ENCODE measurements at regions not wholly inside any gene's neighbourhood (a gene's known extent, or its start where the extent isn't known, plus 50 kb on each side); places are given as distances from the start of the nearest gene placed in this dataset.

DNA sequence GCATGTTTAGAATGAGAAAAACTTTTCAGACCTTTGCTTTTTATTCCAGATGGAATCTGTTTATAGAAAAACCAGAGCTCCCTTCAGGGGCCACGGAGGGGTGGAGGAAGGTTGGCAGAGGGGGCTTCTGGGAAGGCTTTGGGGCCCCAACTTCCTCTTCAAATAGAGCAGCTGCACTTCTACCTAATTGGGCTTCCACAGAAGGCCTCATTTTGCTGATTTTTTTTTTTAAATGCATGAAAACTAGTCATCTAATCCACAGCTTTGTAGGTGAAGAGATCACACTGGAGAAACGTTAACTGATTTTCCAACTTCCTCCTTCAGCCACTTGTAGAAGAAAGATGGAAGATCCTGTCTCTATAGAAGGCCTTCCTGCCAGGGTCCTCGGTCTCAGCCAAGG, 181.8 kb downstream of the BCL11A start:
- intact Hi-C loops (cut with micrococcal nuclease; ENCODE audit: unreplicated experiment) (no loop called here), in situ Hi-C loops (cut with HindIII; ENCODE audit: low pct_unique_long_range_greater_than_20kb, low sequenced_read_pairs) (no loop called here)
- H3K27me3 ChIP-seq (ENCODE audit: control insufficient read depth, insufficient read depth, low read length) = peaks cover under 1% of the 10 kb centered on the region; the same call in 1 of the 2 replicates
- TF ChIP-seq, protein P1, sequence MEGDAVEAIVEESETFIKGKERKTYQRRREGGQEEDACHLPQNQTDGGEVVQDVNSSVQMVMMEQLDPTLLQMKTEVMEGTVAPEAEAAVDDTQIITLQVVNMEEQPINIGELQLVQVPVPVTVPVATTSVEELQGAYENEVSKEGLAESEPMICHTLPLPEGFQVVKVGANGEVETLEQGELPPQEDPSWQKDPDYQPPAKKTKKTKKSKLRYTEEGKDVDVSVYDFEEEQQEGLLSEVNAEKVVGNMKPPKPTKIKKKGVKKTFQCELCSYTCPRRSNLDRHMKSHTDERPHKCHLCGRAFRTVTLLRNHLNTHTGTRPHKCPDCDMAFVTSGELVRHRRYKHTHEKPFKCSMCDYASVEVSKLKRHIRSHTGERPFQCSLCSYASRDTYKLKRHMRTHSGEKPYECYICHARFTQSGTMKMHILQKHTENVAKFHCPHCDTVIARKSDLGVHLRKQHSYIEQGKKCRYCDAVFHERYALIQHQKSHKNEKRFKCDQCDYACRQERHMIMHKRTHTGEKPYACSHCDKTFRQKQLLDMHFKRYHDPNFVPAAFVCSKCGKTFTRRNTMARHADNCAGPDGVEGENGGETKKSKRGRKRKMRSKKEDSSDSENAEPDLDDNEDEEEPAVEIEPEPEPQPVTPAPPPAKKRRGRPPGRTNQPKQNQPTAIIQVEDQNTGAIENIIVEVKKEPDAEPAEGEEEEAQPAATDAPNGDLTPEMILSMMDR (IDR thresholded peaks at IDR 0.05) = no peak
- TF ChIP-seq POLR2AphosphoS5 (IDR thresholded peaks at IDR 0.05; ENCODE audit: low read depth, low read length) (no peak), SIN3A (IDR thresholded peaks at IDR 0.05; ENCODE audit: borderline replicate concordance, insufficient read depth, low read depth, low read length) (no peak), TCF7L2 (IDR thresholded peaks at IDR 0.05; ENCODE audit: low read depth, low read length) (no peak)
- TF ChIP-seq, protein P2, sequence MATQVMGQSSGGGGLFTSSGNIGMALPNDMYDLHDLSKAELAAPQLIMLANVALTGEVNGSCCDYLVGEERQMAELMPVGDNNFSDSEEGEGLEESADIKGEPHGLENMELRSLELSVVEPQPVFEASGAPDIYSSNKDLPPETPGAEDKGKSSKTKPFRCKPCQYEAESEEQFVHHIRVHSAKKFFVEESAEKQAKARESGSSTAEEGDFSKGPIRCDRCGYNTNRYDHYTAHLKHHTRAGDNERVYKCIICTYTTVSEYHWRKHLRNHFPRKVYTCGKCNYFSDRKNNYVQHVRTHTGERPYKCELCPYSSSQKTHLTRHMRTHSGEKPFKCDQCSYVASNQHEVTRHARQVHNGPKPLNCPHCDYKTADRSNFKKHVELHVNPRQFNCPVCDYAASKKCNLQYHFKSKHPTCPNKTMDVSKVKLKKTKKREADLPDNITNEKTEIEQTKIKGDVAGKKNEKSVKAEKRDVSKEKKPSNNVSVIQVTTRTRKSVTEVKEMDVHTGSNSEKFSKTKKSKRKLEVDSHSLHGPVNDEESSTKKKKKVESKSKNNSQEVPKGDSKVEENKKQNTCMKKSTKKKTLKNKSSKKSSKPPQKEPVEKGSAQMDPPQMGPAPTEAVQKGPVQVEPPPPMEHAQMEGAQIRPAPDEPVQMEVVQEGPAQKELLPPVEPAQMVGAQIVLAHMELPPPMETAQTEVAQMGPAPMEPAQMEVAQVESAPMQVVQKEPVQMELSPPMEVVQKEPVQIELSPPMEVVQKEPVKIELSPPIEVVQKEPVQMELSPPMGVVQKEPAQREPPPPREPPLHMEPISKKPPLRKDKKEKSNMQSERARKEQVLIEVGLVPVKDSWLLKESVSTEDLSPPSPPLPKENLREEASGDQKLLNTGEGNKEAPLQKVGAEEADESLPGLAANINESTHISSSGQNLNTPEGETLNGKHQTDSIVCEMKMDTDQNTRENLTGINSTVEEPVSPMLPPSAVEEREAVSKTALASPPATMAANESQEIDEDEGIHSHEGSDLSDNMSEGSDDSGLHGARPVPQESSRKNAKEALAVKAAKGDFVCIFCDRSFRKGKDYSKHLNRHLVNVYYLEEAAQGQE (IDR thresholded peaks at IDR 0.05; ENCODE audit: insufficient read depth in 1 of 2, low read depth in 2 of 2, low read length in 1 of 2) = no peak
- no peak overlapping the region for H3K27ac ChIP-seq (ENCODE audit: low read length)
- no peak overlapping the region for H3K4me3 ChIP-seq (ENCODE audit: low read depth in 2 of 2, low read length in 2 of 2)
- ChIA-PET POLR2A (no interaction called here), CTCF (no interaction called here)
- no TSS peak for BruUV-seq (replicated peaks)
- no peaks in the 10 kb centered on the region for H3K4me1 ChIP-seq (ENCODE audit: control insufficient read depth, insufficient read depth, low read length)
- H3K9me3 ChIP-seq (ENCODE audit: control insufficient read depth, insufficient read depth, low read depth, low read length) = no peaks in the 10 kb centered on the region
- H3K36me3 ChIP-seq (ENCODE audit: control insufficient read depth, insufficient read depth, low read length) = no peaks in the 10 kb centered on the region
- no peak for ATAC-seq
- no peak for DNase-seq (ENCODE audit: low read depth, low spot score)

DNA sequence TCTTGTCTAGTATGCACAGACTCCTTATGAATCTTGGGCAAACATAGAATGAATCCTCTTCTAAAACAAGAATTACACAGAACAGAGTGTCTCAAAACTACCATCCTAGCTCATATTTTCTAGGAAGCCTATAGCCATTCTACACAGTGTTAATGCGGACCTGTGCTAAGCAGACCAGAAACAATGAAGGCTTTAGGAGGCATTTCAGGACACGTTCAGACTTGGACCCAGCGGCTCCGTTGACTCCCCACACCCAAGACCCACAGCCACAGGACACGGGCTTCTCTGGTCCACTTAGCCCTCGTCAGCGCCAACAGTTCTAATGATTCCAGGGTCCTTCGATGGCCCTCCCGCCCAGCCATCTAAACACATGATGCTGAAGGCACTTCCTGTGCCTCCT, 182.2 kb downstream of the BCL11A start:
- Histone ChIP-seq H3K9me3 (ENCODE audit: control insufficient read depth, insufficient read depth, low read depth, low read length) (no peaks in the 10 kb centered on the region), H3K27me3 (ENCODE audit: control insufficient read depth, insufficient read depth, low read length) (peaks cover 2% of the 10 kb centered on the region; the same call in 1 of the 2 replicates), H3K4me1 (ENCODE audit: control insufficient read depth, insufficient read depth, low read length) (no peaks in the 10 kb centered on the region), H3K27ac (ENCODE audit: low read length) (no peak overlapping the region), H3K36me3 (ENCODE audit: control insufficient read depth, insufficient read depth, low read length) (no peaks in the 10 kb centered on the region), H3K4me3 (ENCODE audit: low read depth in 2 of 2, low read length in 2 of 2) (no peak overlapping the region)
- in situ Hi-C loops (cut with HindIII; ENCODE audit: low pct_unique_long_range_greater_than_20kb, low sequenced_read_pairs) = no loop called here
- ATAC-seq = no peak
- ChIA-PET CTCF (no interaction called here), POLR2A (no interaction called here)
- DNase-seq (ENCODE audit: low read depth, low spot score) = no peak
- intact Hi-C loops (cut with micrococcal nuclease; ENCODE audit: unreplicated experiment) = no loop called here
- no TSS peak for BruUV-seq (replicated peaks)
- TF ChIP-seq, protein P1 (IDR thresholded peaks at IDR 0.05) = no peak

DNA sequence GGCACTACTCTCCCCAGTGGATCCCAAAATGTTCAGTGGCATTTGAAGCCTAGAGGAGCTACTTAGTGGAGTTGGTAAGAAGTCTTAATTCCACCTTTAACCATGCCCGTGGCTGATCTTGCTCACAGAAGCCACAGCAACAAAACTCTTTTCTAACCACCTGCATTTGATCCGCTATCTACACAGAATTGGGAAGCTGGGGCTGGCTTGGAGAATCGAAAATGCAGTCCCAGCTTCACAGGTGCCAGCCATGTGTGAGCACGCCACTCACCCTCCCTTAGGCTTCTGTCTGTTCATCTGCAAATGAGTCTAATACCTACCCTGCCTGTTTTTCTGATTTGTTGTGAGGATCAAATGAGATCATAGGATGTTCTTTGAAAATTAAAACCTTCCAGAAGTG, 182.6 kb downstream of the BCL11A start:
- TF ChIP-seq POLR2AphosphoS5 (IDR thresholded peaks at IDR 0.05; ENCODE audit: low read depth, low read length) (no peak), TCF7L2 (IDR thresholded peaks at IDR 0.05; ENCODE audit: low read depth, low read length) (no peak), SIN3A (IDR thresholded peaks at IDR 0.05; ENCODE audit: borderline replicate concordance, insufficient read depth, low read depth, low read length) (no peak)
- TF ChIP-seq, protein P2 (IDR thresholded peaks at IDR 0.05; ENCODE audit: insufficient read depth in 1 of 2, low read depth in 2 of 2, low read length in 1 of 2) = no peak
- TF ChIP-seq, protein P1 (IDR thresholded peaks at IDR 0.05) = no peak
- intact Hi-C loops (cut with micrococcal nuclease; ENCODE audit: unreplicated experiment) (no loop called here), in situ Hi-C loops (cut with HindIII; ENCODE audit: low pct_unique_long_range_greater_than_20kb, low sequenced_read_pairs) (no loop called here)
- no peaks in the 10 kb centered on the region for H3K36me3 ChIP-seq (ENCODE audit: control insufficient read depth, insufficient read depth, low read length)
- H3K4me1 ChIP-seq (ENCODE audit: control insufficient read depth, insufficient read depth, low read length) = no peaks in the 10 kb centered on the region
- DNase-seq (ENCODE audit: low read depth, low spot score) (no peak), ATAC-seq (no peak)
- H3K27me3 ChIP-seq (ENCODE audit: control insufficient read depth, insufficient read depth, low read length) = peaks cover 2% of the 10 kb centered on the region; the same call in 1 of the 2 replicates
- H3K4me3 ChIP-seq (ENCODE audit: low read depth in 2 of 2, low read length in 2 of 2) = no peak overlapping the region
- BruUV-seq (replicated peaks) = no TSS peak
- POLR2A ChIA-PET = no interaction called here
- no peaks in the 10 kb centered on the region for H3K9me3 ChIP-seq (ENCODE audit: control insufficient read depth, insufficient read depth, low read depth, low read length)
- CTCF ChIA-PET = no interaction called here
- H3K27ac ChIP-seq (ENCODE audit: low read length) = no peak overlapping the region
